T-helper 1 cell (primary cell): ENCODE measurements at regions not wholly inside any gene's neighbourhood (a gene's known extent, or its start where the extent isn't known, plus 50 kb on each side); places are given as distances from the start of the nearest gene placed in this dataset.
A peak's percentile ranks its signal among the peaks of the same experiment; 100 is the strongest.

Experiments
- DNase-seq, 5 donors: peaks; one replicate each; pipeline ENCODE4 v3.0.0-alpha.2; 2012 to 2020

- DNase-seq: peak in 3 of 5 donors; percentile 4 to 70 (median 13)
Measured at GRCh38 chr15:93141371-93141794, 52.4 kb upstream of the RGMA start.

DNA sequence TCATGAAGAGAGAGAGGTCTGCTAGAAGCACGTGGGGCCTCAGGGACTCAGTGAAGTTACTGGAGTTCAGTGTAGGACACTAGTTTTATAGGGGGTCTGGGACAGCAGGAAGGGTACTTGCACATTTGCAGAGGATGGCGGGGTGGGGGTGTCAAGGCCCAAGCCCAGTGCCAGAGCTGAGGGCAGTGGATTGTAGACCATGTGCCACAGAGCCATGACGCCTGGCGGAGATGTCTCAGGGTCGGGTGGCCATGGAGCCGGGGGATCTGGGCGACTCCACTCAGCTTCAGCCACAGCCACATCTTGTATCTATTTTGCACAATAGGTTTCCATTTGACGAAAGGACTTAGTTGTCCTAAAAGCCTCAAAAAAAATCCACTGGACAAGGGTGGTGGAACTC lies 50.4 kb upstream of the RGMA start:
- no peak for DNase-seq

DNA sequence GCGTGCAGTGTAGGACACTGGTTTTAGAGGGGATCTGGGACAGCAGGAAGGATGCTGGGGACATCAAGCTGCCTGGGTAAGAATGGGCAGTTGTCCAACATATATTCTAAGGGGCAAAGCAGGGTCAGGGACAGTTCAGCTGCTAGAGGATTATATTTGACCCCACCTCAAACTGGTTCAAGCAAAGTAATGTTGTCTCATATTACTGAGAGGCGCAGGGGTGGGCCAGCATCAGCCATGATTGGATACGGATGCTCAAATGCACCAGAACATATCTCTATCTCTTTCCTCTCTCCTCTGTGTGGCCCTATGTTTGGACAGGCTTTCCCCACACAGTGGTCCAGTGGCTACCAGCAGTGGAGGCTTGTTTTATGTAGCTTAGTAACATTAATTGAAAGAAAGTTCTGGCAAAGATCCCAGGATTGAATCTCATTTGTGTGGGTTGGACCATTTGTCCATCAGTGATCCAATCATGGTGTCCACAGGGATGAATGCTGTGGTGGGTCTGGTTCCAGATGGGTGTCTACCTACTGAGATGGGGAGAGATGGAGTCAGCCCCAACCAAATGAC lies 49.8 kb upstream of the RGMA start:
- no peak for DNase-seq
